Caco-2 (cell line): ENCODE measurements at regions not wholly inside any gene's neighbourhood (a gene's known extent, or its start where the extent isn't known, plus 50 kb on each side); places are given as distances from the start of the nearest gene placed in this dataset.

Source experiments
- BruUV-seq: library from RNA; stranded (reverse); fragments of 400-500 nt; replicated peaks from 2 replicates; lab custom pipeline; 2021; lab: Mats Ljungman, UMichigan
- CTCF ChIA-PET: fragments of 300-600 bp; sonication (Branson Sonifier 250); formaldehyde crosslinking; loops from one replicate; lab custom pipeline; 2022; ENCODE audit warnings: antibody characterized with exemption; lab: Charles Lee
- POLR2A ChIA-PET: fragments of 300-600 bp; sonication (Branson Sonifier 250); formaldehyde crosslinking; loops from one replicate; lab custom pipeline; 2022; ENCODE audit warnings: antibody characterized with exemption; lab: Charles Lee
- DNase-seq, 2 experiments: peaks; one replicate each; pipeline versions ENCODE4 v3.0.0 to v3.0.0-alpha.2; 2020 to 2022
- H3K27me3 ChIP-seq: replicated peaks from 2 replicates; pipeline ENCODE4 v1.6.0; 2011; ENCODE audit warnings: low read length; ENCODE audit not compliant: control insufficient read depth, insufficient read depth
- H3K36me3 ChIP-seq: 2 replicates; pipeline ENCODE4 v1.5.1; 2011; ENCODE audit warnings: low read length; ENCODE audit not compliant: control insufficient read depth, insufficient read depth
- H3K4me1 ChIP-seq: fragments of 250-450 bp; sonication (Bioruptor Pico); 2 replicates; pipeline ENCODE4 v1.5.1; 2020; ENCODE audit warnings: mild to moderate bottlenecking
- H3K4me3 ChIP-seq: 2 replicates; pipeline ENCODE4 v1.5.1; 2011; ENCODE audit warnings: low read depth, mild to moderate bottlenecking, control low read depth, low read length
- H3K9me3 ChIP-seq: fragments of 250-450 bp; sonication (Bioruptor Pico); 2 replicates; pipeline ENCODE4 v1.5.1; 2020; ENCODE audit warnings: mild to moderate bottlenecking, moderate library complexity
- H3K27ac Mint-ChIP-seq: one replicate; pipeline ENCODE4 v1.8.0; 2022; ENCODE audit warnings: mixed read lengths; ENCODE audit not compliant: unreplicated experiment
- H3K27me3 Mint-ChIP-seq: one replicate; pipeline ENCODE4 v1.8.0; 2022; ENCODE audit warnings: mixed read lengths; ENCODE audit not compliant: insufficient read depth, unreplicated experiment
- H3K36me3 Mint-ChIP-seq: one replicate; pipeline ENCODE4 v1.8.0; 2022; ENCODE audit warnings: mild to moderate bottlenecking, mixed read lengths; ENCODE audit not compliant: insufficient read depth, unreplicated experiment
- H3K4me1 Mint-ChIP-seq: one replicate; pipeline ENCODE4 v1.8.0; 2022; ENCODE audit warnings: low read depth, mixed read lengths; ENCODE audit not compliant: unreplicated experiment
- H3K4me3 Mint-ChIP-seq: one replicate; pipeline ENCODE4 v1.8.0; 2022; ENCODE audit warnings: mild to moderate bottlenecking, moderate library complexity, mixed read lengths; ENCODE audit not compliant: unreplicated experiment
- H3K9me3 Mint-ChIP-seq: one replicate; pipeline ENCODE4 v1.8.0; 2022; ENCODE audit warnings: mixed read lengths; ENCODE audit not compliant: unreplicated experiment
- CTCF ChIP-seq, 2 experiments: fragments of 200-600 bp in 1 of 2; IDR thresholded peaks; 1 replicate in 1 of 2; 2 replicates in 1 of 2; pipeline versions ENCODE4 v1.5.1 to v1.8.0; 2011 to 2022; ENCODE audit warnings: antibody characterized with exemption in 1 of 2, control low read depth in 1 of 2, inconsistent platforms in 1 of 2, low read depth in 1 of 2, low read length in 1 of 2, mild to moderate bottlenecking in 1 of 2, moderate library complexity in 1 of 2; ENCODE audit not compliant: insufficient read depth in 1 of 2, severe bottlenecking in 1 of 2, unreplicated experiment in 1 of 2
- intact Hi-C: fragments of 100-400 bp; cut with micrococcal nuclease; formaldehyde crosslinking; loops from one replicate; pipeline ENCODE4 v1.10.0; 2022; ENCODE audit not compliant: unreplicated experiment

DNA sequence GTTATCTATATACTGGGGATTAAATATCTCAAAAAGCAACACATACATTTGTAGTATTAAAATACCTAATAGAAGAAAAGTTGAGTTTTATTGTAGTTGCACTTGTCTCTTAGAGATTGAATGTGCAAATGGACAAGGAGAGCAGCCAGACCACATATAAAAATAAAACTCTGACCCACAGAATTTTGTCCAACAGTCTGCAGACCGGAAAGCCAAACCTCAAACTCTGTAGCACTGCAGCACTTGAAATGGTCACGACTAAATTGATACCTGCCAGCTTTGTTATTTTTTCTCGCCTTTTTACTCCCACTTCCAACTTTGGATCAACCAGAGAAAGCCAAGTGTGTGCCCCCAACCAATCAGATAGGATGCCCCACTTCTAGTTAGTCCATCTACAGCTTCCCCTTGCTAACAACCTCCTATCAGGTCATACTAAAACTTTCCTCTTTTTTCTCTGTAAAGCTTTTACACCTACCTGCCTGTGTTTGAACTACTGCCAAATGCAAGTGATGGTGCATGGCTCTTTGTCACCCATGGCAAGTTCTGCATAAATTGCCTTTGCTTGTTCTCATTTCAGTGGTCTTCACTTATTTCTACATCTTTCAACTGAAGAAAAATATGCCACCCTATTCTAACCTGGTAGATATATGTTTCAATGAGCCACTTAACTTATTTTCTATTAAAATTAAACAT, 1250.7 kb upstream of the SPRY2 start:
- Histone ChIP-seq H3K4me1 (no peaks in the 10 kb centered on the region), H3K27me3 (no peaks in the 10 kb centered on the region), H3K36me3 (no peaks in the 10 kb centered on the region), H3K9me3 (no peaks in the 10 kb centered on the region), H3K4me3 (no peak overlapping the region)
- no TSS peak for BruUV-seq
- no peak overlapping the region for H3K27ac Mint-ChIP-seq
- no peaks in the 10 kb centered on the region for H3K4me1 Mint-ChIP-seq
- H3K4me3 Mint-ChIP-seq, result no peak overlapping the region
- peaks cover 3% of the 10 kb centered on the region for H3K27me3 Mint-ChIP-seq
- no peak for TF ChIP-seq CTCF (IDR thresholded peaks at IDR 0.05; ENCODE audit: insufficient read depth in 1 of 2, low read depth in 1 of 2, low read length in 1 of 2, severe bottlenecking in 1 of 2, unreplicated experiment in 1 of 2)
- no peaks in the 10 kb centered on the region for H3K9me3 Mint-ChIP-seq
- intact Hi-C loops, result no loop called here
- ChIA-PET POLR2A (no interaction called here), CTCF (no interaction called here)
- DNase-seq, result no peak
- no peaks in the 10 kb centered on the region for H3K36me3 Mint-ChIP-seq

GRCh38 chr13:81582381-81582780, 1241.5 kb upstream of the SPRY2 start:
- no peak overlapping the region for H3K4me3 ChIP-seq
- no peak for TF ChIP-seq CTCF (IDR thresholded peaks at IDR 0.05; ENCODE audit: insufficient read depth in 1 of 2, low read depth in 1 of 2, low read length in 1 of 2, severe bottlenecking in 1 of 2, unreplicated experiment in 1 of 2)

DNA sequence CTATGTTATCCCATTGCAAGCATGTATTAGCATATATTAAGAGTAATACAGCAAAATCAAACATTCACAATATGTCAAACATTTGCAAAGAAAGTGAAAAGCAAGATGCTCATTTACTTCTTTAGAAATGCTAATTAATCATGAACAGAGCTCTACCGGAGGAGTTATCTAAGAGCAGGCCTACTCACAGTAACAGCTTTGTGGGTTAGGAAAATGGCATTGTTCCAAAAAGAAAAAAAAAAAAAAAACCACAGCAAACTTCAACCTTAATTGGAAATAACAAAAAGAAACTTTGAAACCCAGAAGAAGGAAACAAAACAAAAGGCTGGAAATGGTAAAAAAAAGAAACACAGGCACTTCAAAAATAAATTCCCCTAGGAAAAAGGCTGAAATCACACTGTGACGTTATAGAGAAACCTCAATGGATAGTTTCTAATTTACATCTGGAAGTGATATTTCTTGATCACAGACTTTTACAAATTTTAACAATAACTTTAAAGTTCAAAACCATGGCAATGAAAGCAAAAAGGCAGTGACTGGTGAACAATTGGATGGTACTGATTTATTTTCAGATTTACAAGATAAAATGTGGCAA, 1236.8 kb upstream of the SPRY2 start:
- no peak overlapping the region for H3K27ac Mint-ChIP-seq
- intact Hi-C loops, result no loop called here

More at GRCh38 chr13:81582381-81582780, 1241.5 kb upstream of the SPRY2 start:
- no peak overlapping the region for H3K4me3 Mint-ChIP-seq
- no TSS peak for BruUV-seq
- no peak overlapping the region for H3K27ac Mint-ChIP-seq
- H3K36me3 Mint-ChIP-seq, result no peaks in the 10 kb centered on the region
- intact Hi-C loops, result no loop called here
- Histone ChIP-seq H3K36me3 (no peaks in the 10 kb centered on the region), H3K27me3 (no peaks in the 10 kb centered on the region), H3K4me1 (no peaks in the 10 kb centered on the region), H3K9me3 (no peaks in the 10 kb centered on the region)
- no peaks in the 10 kb centered on the region for H3K9me3 Mint-ChIP-seq
- no peak for DNase-seq
- H3K27me3 Mint-ChIP-seq, result peaks cover 5% of the 10 kb centered on the region
- POLR2A ChIA-PET, result no interaction called here
- no peaks in the 10 kb centered on the region for H3K4me1 Mint-ChIP-seq
- CTCF ChIA-PET, result no interaction called here

More for the DNA sequence above, 1236.8 kb upstream of the SPRY2 start:
- POLR2A ChIA-PET, result no interaction called here
- Histone ChIP-seq H3K9me3 (no peaks in the 10 kb centered on the region), H3K27me3 (no peaks in the 10 kb centered on the region), H3K4me1 (no peaks in the 10 kb centered on the region), H3K4me3 (no peak overlapping the region), H3K36me3 (no peaks in the 10 kb centered on the region)
- CTCF ChIA-PET, result no interaction called here
- no TSS peak for BruUV-seq
- DNase-seq, result no peak
- no peaks in the 10 kb centered on the region for H3K4me1 Mint-ChIP-seq
- H3K9me3 Mint-ChIP-seq, result no peaks in the 10 kb centered on the region
- H3K4me3 Mint-ChIP-seq, result no peak overlapping the region
- no peaks in the 10 kb centered on the region for H3K36me3 Mint-ChIP-seq
- peaks cover 5% of the 10 kb centered on the region for H3K27me3 Mint-ChIP-seq
- TF ChIP-seq CTCF (IDR thresholded peaks at IDR 0.05; ENCODE audit: insufficient read depth in 1 of 2, low read depth in 1 of 2, low read length in 1 of 2, severe bottlenecking in 1 of 2, unreplicated experiment in 1 of 2), result no peak
